Activated CD4-positive, alpha-beta memory T cell treated with anti-CD3 and anti-CD28 coated beads for 36 hours (primary cell): ENCODE measurements at regions not wholly inside any gene's neighbourhood (a gene's known extent, or its start where the extent isn't known, plus 50 kb on each side); places are given as distances from the start of the nearest gene placed in this dataset.

Source experiments
- CTCF ChIA-PET: fragments of 350-600 bp; sonication (Branson Sonifier 250); formaldehyde crosslinking; loops from one replicate; lab custom pipeline; 2021; ENCODE audit warnings: antibody characterized with exemption, inconsistent platforms; lab: Charles Lee
- POLR2A ChIA-PET: fragments of 350-600 bp; sonication (Branson Sonifier 250); formaldehyde crosslinking; loops from one replicate; lab custom pipeline; 2021; ENCODE audit warnings: antibody characterized with exemption; lab: Charles Lee
- DNase-seq: peaks from one replicate; pipeline ENCODE4 v3.0.0-alpha.2; 2020
- H3K27ac Mint-ChIP-seq: one replicate; pipeline ENCODE4 v1.8.0; 2021; ENCODE audit warnings: mixed read lengths
- H3K27me3 Mint-ChIP-seq: one replicate; pipeline ENCODE4 v1.8.0; 2021; ENCODE audit warnings: mixed read lengths
- H3K36me3 Mint-ChIP-seq: one replicate; pipeline ENCODE4 v1.8.0; 2021; ENCODE audit warnings: mixed read lengths
- H3K4me1 Mint-ChIP-seq: one replicate; pipeline ENCODE4 v1.8.0; 2021; ENCODE audit warnings: low read depth, mixed read lengths
- H3K4me3 Mint-ChIP-seq: one replicate; pipeline ENCODE4 v1.8.0; 2021; ENCODE audit warnings: mild to moderate bottlenecking, mixed read lengths
- H3K9me3 Mint-ChIP-seq: one replicate; pipeline ENCODE4 v1.8.0; 2021; ENCODE audit warnings: mixed read lengths
- intact Hi-C: fragments of 100-400 bp; cut with micrococcal nuclease; formaldehyde crosslinking; loops from one replicate; pipeline ENCODE4 v1.15.1; 2023

- Mint-ChIP-seq H3K4me3 (no peak overlapping the region), H3K27ac (no peak overlapping the region), H3K4me1 (no peaks in the 10 kb centered on the region), H3K9me3 (peaks cover 3% of the 10 kb centered on the region), H3K27me3 (no peaks in the 10 kb centered on the region), H3K36me3 (no peaks in the 10 kb centered on the region)
- POLR2A ChIA-PET = no interaction called here
- intact Hi-C loops = no loop called here
- no peak for DNase-seq
- CTCF ChIA-PET = no interaction called here
Measured at GRCh38 chr20:7383216-7383615, 557.0 kb downstream of the HAO1 start.

- ChIA-PET CTCF (no interaction called here), POLR2A (no interaction called here)
- Mint-ChIP-seq H3K4me3 (no peak overlapping the region), H3K9me3 (peaks cover under 1% of the 10 kb centered on the region), H3K36me3 (no peaks in the 10 kb centered on the region), H3K4me1 (no peaks in the 10 kb centered on the region), H3K27me3 (no peaks in the 10 kb centered on the region), H3K27ac (no peak overlapping the region)
- DNase-seq = no peak
- intact Hi-C loops = no loop called here
Measured at GRCh38 chr20:7387638-7388193, 552.5 kb downstream of the HAO1 start.

- no peak overlapping the region for H3K4me3 Mint-ChIP-seq
- CTCF ChIA-PET = no interaction called here
- H3K9me3 Mint-ChIP-seq = no peaks in the 10 kb centered on the region
- H3K36me3 Mint-ChIP-seq = no peaks in the 10 kb centered on the region
- no peak overlapping the region for H3K27ac Mint-ChIP-seq
- no peaks in the 10 kb centered on the region for H3K27me3 Mint-ChIP-seq
- intact Hi-C loops = no loop called here
- DNase-seq = no peak
- no peaks in the 10 kb centered on the region for H3K4me1 Mint-ChIP-seq
- POLR2A ChIA-PET = no interaction called here
Measured at GRCh38 chr20:7389216-7389615, 551.0 kb downstream of the HAO1 start.

- no peaks in the 10 kb centered on the region for H3K27me3 Mint-ChIP-seq
- DNase-seq = no peak
- H3K4me3 Mint-ChIP-seq = no peak overlapping the region
- H3K36me3 Mint-ChIP-seq = no peaks in the 10 kb centered on the region
- peaks cover 7% of the 10 kb centered on the region for H3K9me3 Mint-ChIP-seq
- H3K27ac Mint-ChIP-seq = no peak overlapping the region
- CTCF ChIA-PET = no interaction called here
- POLR2A ChIA-PET = no interaction called here
- H3K4me1 Mint-ChIP-seq = no peaks in the 10 kb centered on the region
- intact Hi-C loops = no loop called here
Measured at GRCh38 chr20:7392542-7393206, 547.6 kb downstream of the HAO1 start.

- no peak overlapping the region for H3K27ac Mint-ChIP-seq
- H3K36me3 Mint-ChIP-seq = no peaks in the 10 kb centered on the region
- ChIA-PET CTCF (no interaction called here), POLR2A (no interaction called here)
- no peaks in the 10 kb centered on the region for H3K4me1 Mint-ChIP-seq
- intact Hi-C loops = no loop called here
- no peaks in the 10 kb centered on the region for H3K27me3 Mint-ChIP-seq
- DNase-seq = no peak
- H3K9me3 Mint-ChIP-seq = peaks cover 28% of the 10 kb centered on the region
- H3K4me3 Mint-ChIP-seq = no peak overlapping the region
Measured at GRCh38 chr20:7399114-7399513, 541.1 kb downstream of the HAO1 start.

GRCh38 chr20:7399575-7399974, 540.7 kb downstream of the HAO1 start:
- ChIA-PET POLR2A (no interaction called here), CTCF (interaction anchor here (0.6 kb wide), 1 partner anchor 100 kb away, joined by 3 read pairs; no protein-coding TSS in a partner anchor)
- Mint-ChIP-seq H3K27me3 (no peaks in the 10 kb centered on the region), H3K9me3 (peaks cover 28% of the 10 kb centered on the region), H3K4me1 (no peaks in the 10 kb centered on the region), H3K27ac (no peak overlapping the region), H3K4me3 (no peak overlapping the region), H3K36me3 (no peaks in the 10 kb centered on the region)
- intact Hi-C loops = no loop called here
- DNase-seq = no peak

GRCh38 chr20:7406671-7407070, 533.6 kb downstream of the HAO1 start:
- H3K27ac Mint-ChIP-seq = no peak overlapping the region
- DNase-seq = no peak
- CTCF ChIA-PET = no interaction called here
- no peaks in the 10 kb centered on the region for H3K36me3 Mint-ChIP-seq
- no peak overlapping the region for H3K4me3 Mint-ChIP-seq
- H3K4me1 Mint-ChIP-seq = no peaks in the 10 kb centered on the region
- H3K9me3 Mint-ChIP-seq = peaks cover 15% of the 10 kb centered on the region
- POLR2A ChIA-PET = no interaction called here
- no peaks in the 10 kb centered on the region for H3K27me3 Mint-ChIP-seq
- intact Hi-C loops = no loop called here

- H3K4me1 Mint-ChIP-seq = no peaks in the 10 kb centered on the region
Measured at GRCh38 chr20:7410150-7410549, 530.1 kb downstream of the HAO1 start.

GRCh38 chr20:7411075-7411474, 529.2 kb downstream of the HAO1 start:
- no peak overlapping the region for H3K4me3 Mint-ChIP-seq
- H3K36me3 Mint-ChIP-seq = no peaks in the 10 kb centered on the region
- H3K27ac Mint-ChIP-seq = no peak overlapping the region
- H3K4me1 Mint-ChIP-seq = no peaks in the 10 kb centered on the region
- intact Hi-C loops = no loop called here
- H3K27me3 Mint-ChIP-seq = no peaks in the 10 kb centered on the region
- ChIA-PET POLR2A (no interaction called here), CTCF (no interaction called here)
- no peak for DNase-seq
- H3K9me3 Mint-ChIP-seq = peaks cover 4% of the 10 kb centered on the region

More at GRCh38 chr20:7410150-7410549, 530.1 kb downstream of the HAO1 start:
- CTCF ChIA-PET = no interaction called here
- Mint-ChIP-seq H3K36me3 (no peaks in the 10 kb centered on the region), H3K27ac (no peak overlapping the region), H3K27me3 (no peaks in the 10 kb centered on the region), H3K4me3 (no peak overlapping the region), H3K9me3 (peaks cover 4% of the 10 kb centered on the region)
- POLR2A ChIA-PET = no interaction called here
- intact Hi-C loops = no loop called here
- no peak for DNase-seq

- H3K36me3 Mint-ChIP-seq = no peaks in the 10 kb centered on the region
- no peaks in the 10 kb centered on the region for H3K4me1 Mint-ChIP-seq
- POLR2A ChIA-PET = no interaction called here
- no peak overlapping the region for H3K4me3 Mint-ChIP-seq
- H3K9me3 Mint-ChIP-seq = peaks cover 4% of the 10 kb centered on the region
- H3K27me3 Mint-ChIP-seq = no peaks in the 10 kb centered on the region
- no peak for DNase-seq
- CTCF ChIA-PET = no interaction called here
- no peak overlapping the region for H3K27ac Mint-ChIP-seq
- intact Hi-C loops = no loop called here
Measured at GRCh38 chr20:7415427-7415826, 524.8 kb downstream of the HAO1 start.

- Mint-ChIP-seq H3K36me3 (no peaks in the 10 kb centered on the region), H3K4me1 (no peaks in the 10 kb centered on the region), H3K4me3 (no peak overlapping the region), H3K9me3 (peaks cover 4% of the 10 kb centered on the region), H3K27me3 (no peaks in the 10 kb centered on the region), H3K27ac (no peak overlapping the region)
- CTCF ChIA-PET = no interaction called here
- DNase-seq = no peak
- intact Hi-C loops = no loop called here
- POLR2A ChIA-PET = no interaction called here
Measured at GRCh38 chr20:7416382-7416781, 523.9 kb downstream of the HAO1 start.

GRCh38 chr20:7420345-7420744, 519.9 kb downstream of the HAO1 start:
- H3K4me3 Mint-ChIP-seq = no peak overlapping the region
- no peak for DNase-seq
- ChIA-PET CTCF (interaction anchor here (0.5 kb wide), 1 partner anchor 773 kb away, joined by 3 read pairs; no protein-coding TSS in a partner anchor), POLR2A (no interaction called here)
- intact Hi-C loops = no loop called here
- H3K4me1 Mint-ChIP-seq = no peaks in the 10 kb centered on the region
- H3K27ac Mint-ChIP-seq = no peak overlapping the region
- H3K9me3 Mint-ChIP-seq = peaks cover 10% of the 10 kb centered on the region
- H3K36me3 Mint-ChIP-seq = no peaks in the 10 kb centered on the region
- no peaks in the 10 kb centered on the region for H3K27me3 Mint-ChIP-seq

GRCh38 chr20:7426890-7427496, 513.3 kb downstream of the HAO1 start:
- DNase-seq = no peak
- Mint-ChIP-seq H3K4me1 (no peaks in the 10 kb centered on the region), H3K27ac (no peak overlapping the region), H3K27me3 (no peaks in the 10 kb centered on the region), H3K4me3 (no peak overlapping the region), H3K9me3 (peaks cover 18% of the 10 kb centered on the region), H3K36me3 (no peaks in the 10 kb centered on the region)
- ChIA-PET CTCF (interaction anchor here (0.7 kb wide), 1 partner anchor 661 kb away, joined by 3 read pairs; no protein-coding TSS in a partner anchor), POLR2A (no interaction called here)
- intact Hi-C loops = no loop called here
